ENCODE measurements at regions not wholly inside any gene's neighbourhood (a gene's known extent, or its start where the extent isn't known, plus 50 kb on each side); places are given as distances from the start of the nearest gene placed in this dataset.

DNA sequence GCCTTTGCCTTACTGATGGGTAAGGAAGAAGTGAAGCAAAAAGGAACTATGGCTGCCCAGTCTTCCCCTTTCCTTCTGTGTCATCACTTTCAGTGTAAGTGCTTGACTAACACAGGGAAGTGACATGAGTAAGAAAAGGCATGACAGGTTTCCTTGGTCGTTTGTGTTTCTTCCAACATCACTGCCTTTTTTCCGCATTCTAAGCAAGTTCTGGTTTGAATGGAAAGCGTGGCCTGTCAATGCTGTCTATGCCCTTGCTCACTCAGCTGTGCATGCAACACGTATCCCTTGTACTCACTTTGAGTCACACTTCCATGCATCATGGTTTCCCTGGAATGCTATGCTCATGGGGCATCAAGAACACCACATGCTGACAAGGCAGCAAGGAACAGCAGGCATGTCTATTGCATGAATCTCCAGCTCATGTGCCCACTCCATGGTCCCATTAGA, 111.8 kb downstream of the OAT start:
- TF ChIP-seq, protein P1, sequence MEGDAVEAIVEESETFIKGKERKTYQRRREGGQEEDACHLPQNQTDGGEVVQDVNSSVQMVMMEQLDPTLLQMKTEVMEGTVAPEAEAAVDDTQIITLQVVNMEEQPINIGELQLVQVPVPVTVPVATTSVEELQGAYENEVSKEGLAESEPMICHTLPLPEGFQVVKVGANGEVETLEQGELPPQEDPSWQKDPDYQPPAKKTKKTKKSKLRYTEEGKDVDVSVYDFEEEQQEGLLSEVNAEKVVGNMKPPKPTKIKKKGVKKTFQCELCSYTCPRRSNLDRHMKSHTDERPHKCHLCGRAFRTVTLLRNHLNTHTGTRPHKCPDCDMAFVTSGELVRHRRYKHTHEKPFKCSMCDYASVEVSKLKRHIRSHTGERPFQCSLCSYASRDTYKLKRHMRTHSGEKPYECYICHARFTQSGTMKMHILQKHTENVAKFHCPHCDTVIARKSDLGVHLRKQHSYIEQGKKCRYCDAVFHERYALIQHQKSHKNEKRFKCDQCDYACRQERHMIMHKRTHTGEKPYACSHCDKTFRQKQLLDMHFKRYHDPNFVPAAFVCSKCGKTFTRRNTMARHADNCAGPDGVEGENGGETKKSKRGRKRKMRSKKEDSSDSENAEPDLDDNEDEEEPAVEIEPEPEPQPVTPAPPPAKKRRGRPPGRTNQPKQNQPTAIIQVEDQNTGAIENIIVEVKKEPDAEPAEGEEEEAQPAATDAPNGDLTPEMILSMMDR (IDR thresholded peaks at IDR 0.05) = no peak
- TF ChIP-seq EZH2 (IDR thresholded peaks at IDR 0.05) (no peak), EZH2phosphoT487 (IDR thresholded peaks at IDR 0.05) (no peak)
